DOHH2 (cell line): ENCODE measurements at regions not wholly inside any gene's neighbourhood (a gene's known extent, or its start where the extent isn't known, plus 50 kb on each side); places are given as distances from the start of the nearest gene placed in this dataset.

Experiments
- EZH2phosphoT487 ChIP-seq: fragments of 200-600 bp; sonication (generic); IDR thresholded peaks from 2 replicates; pipeline ENCODE4 v1.6.1; 2017; ENCODE audit warnings: borderline replicate concordance, mild to moderate bottlenecking, antibody characterized with exemption, low read length, moderate library complexity, mixed read lengths
- TF ChIP-seq, protein P1 (sequence below): fragments of 200-600 bp; sonication (generic); IDR thresholded peaks from one replicate; pipeline ENCODE4 v1.5.1; 2014; ENCODE audit warnings: antibody characterized with exemption, mild to moderate bottlenecking, low read depth, low read length; ENCODE audit not compliant: poor library complexity, severe bottlenecking

GRCh38 chrX:45888518-45888917 lies 656.7 kb downstream of the ZNF674 start:
- TF ChIP-seq, protein P1, sequence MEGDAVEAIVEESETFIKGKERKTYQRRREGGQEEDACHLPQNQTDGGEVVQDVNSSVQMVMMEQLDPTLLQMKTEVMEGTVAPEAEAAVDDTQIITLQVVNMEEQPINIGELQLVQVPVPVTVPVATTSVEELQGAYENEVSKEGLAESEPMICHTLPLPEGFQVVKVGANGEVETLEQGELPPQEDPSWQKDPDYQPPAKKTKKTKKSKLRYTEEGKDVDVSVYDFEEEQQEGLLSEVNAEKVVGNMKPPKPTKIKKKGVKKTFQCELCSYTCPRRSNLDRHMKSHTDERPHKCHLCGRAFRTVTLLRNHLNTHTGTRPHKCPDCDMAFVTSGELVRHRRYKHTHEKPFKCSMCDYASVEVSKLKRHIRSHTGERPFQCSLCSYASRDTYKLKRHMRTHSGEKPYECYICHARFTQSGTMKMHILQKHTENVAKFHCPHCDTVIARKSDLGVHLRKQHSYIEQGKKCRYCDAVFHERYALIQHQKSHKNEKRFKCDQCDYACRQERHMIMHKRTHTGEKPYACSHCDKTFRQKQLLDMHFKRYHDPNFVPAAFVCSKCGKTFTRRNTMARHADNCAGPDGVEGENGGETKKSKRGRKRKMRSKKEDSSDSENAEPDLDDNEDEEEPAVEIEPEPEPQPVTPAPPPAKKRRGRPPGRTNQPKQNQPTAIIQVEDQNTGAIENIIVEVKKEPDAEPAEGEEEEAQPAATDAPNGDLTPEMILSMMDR: no peak
- no peak for TF ChIP-seq EZH2phosphoT487
